BE2C (cell line): ENCODE measurements at regions not wholly inside any gene's neighbourhood (a gene's known extent, or its start where the extent isn't known, plus 50 kb on each side); places are given as distances from the start of the nearest gene placed in this dataset.

Experiments
- DNase-seq: peaks from one replicate; pipeline ENCODE4 v3.0.0-alpha.2; 2020
- H3K27me3 ChIP-seq: fragments of 250-450 bp; sonication (Bioruptor Pico); 2 replicates; pipeline ENCODE4 v1.5.1; 2020; ENCODE audit warnings: mild to moderate bottlenecking
- H3K36me3 ChIP-seq: fragments of 250-450 bp; sonication (Bioruptor Pico); 2 replicates; pipeline ENCODE4 v1.5.1; 2020; ENCODE audit warnings: mild to moderate bottlenecking
- H3K4me1 ChIP-seq: fragments of 250-450 bp; sonication (Bioruptor Pico); 2 replicates; pipeline ENCODE4 v1.5.1; 2020
- H3K4me3 ChIP-seq: 2 replicates; pipeline ENCODE4 v1.5.1; 2011; ENCODE audit warnings: low read depth, low read length
- H3K9me3 ChIP-seq: fragments of 250-450 bp; sonication (Bioruptor Pico); 2 replicates; pipeline ENCODE4 v1.5.1; 2020
- CTCF ChIP-seq: IDR thresholded peaks from 2 replicates; pipeline ENCODE4 v1.5.1; 2012; ENCODE audit warnings: mild to moderate bottlenecking, low read depth, low read length

- no peaks in the 10 kb centered on the region for H3K4me1 ChIP-seq
- H3K4me3 ChIP-seq = no peak overlapping the region
- no peak for DNase-seq
- no peak for TF ChIP-seq CTCF
- H3K36me3 ChIP-seq = no peaks in the 10 kb centered on the region
- H3K9me3 ChIP-seq = no peaks in the 10 kb centered on the region
- no peaks in the 10 kb centered on the region for H3K27me3 ChIP-seq
These were observed 818.4 kb upstream of the ATXN7L3B start for GRCh38 chr12:73719223-73719622.

GRCh38 chr12:73726881-73727280 lies 810.8 kb upstream of the ATXN7L3B start:
- DNase-seq = no peak
- no peak overlapping the region for H3K4me3 ChIP-seq
- H3K4me1 ChIP-seq = no peaks in the 10 kb centered on the region
- no peaks in the 10 kb centered on the region for H3K9me3 ChIP-seq
- no peaks in the 10 kb centered on the region for H3K27me3 ChIP-seq
- H3K36me3 ChIP-seq = no peaks in the 10 kb centered on the region
- TF ChIP-seq CTCF = no peak

DNA sequence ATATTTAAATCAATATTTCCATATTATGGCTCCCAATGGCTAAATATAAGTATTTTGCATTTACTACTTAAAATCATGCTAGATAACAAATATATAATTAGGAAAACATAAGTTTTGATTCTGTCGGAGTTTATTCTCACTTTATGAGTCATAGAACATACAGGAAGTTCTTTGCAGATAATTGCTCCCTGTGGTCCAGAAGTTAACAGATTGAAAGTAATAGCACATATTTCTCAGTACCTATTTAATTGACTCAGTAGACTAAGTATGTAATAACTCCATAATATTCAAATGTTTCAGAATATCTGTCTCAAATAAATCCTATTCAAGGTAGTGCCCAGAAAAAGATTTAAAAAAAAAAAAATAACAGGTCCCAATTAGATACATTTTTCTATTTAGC lies 806.0 kb upstream of the ATXN7L3B start:
- no peak for DNase-seq
- no peaks in the 10 kb centered on the region for H3K9me3 ChIP-seq
- TF ChIP-seq CTCF = no peak

GRCh38 chr12:73769337-73769736 lies 768.3 kb upstream of the ATXN7L3B start:
- H3K4me3 ChIP-seq = no peak overlapping the region
- H3K27me3 ChIP-seq = no peaks in the 10 kb centered on the region
- no peaks in the 10 kb centered on the region for H3K4me1 ChIP-seq
- no peaks in the 10 kb centered on the region for H3K36me3 ChIP-seq
- DNase-seq = no peak
- no peaks in the 10 kb centered on the region for H3K9me3 ChIP-seq
- TF ChIP-seq CTCF = no peak

More for the DNA sequence above, 806.0 kb upstream of the ATXN7L3B start:
- Histone ChIP-seq H3K27me3 (no peaks in the 10 kb centered on the region), H3K4me3 (no peak overlapping the region), H3K4me1 (no peaks in the 10 kb centered on the region), H3K36me3 (no peaks in the 10 kb centered on the region)

DNA sequence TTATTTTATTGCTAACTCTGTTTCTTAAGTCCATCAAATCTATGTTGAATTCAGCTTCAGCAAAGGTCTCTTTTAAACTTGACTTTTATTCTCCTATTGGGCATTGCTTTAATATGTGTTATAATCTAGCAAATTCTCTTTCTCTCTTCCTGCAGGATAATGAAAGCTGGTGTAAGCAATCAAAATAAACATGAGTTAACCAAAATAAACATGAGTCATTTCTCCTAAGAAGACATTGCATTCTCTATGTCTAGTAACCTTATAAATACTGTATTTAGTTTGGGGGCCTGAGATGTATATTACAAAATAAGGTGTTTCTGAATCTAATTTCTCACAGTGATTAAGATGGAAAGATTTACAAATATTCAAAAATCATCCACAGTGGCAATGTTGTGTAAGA lies 739.1 kb upstream of the ATXN7L3B start:
- Histone ChIP-seq H3K36me3 (no peaks in the 10 kb centered on the region), H3K4me1 (no peaks in the 10 kb centered on the region), H3K27me3 (no peaks in the 10 kb centered on the region), H3K4me3 (no peak overlapping the region), H3K9me3 (no peaks in the 10 kb centered on the region; the same call in 1 of the 2 replicates)
- no peak for TF ChIP-seq CTCF
- DNase-seq = no peak

- no peaks in the 10 kb centered on the region for H3K4me1 ChIP-seq
- DNase-seq = no peak
- no peak for TF ChIP-seq CTCF
- H3K36me3 ChIP-seq = no peaks in the 10 kb centered on the region
- no peak overlapping the region for H3K4me3 ChIP-seq
- no peaks in the 10 kb centered on the region for H3K27me3 ChIP-seq
- no peaks in the 10 kb centered on the region; the same call in 1 of the 2 replicates for H3K9me3 ChIP-seq
These were observed 722.5 kb upstream of the ATXN7L3B start for GRCh38 chr12:73815072-73815645.
